Retina (tissue), 1 donor: ENCODE measurements at regions not wholly inside any gene's neighbourhood (a gene's known extent, or its start where the extent isn't known, plus 50 kb on each side); places are given as distances from the start of the nearest gene placed in this dataset.

Experiments used
- DNase-seq: peaks from one replicate; pipeline ENCODE4 v3.0.0-alpha.2; 2016

DNA sequence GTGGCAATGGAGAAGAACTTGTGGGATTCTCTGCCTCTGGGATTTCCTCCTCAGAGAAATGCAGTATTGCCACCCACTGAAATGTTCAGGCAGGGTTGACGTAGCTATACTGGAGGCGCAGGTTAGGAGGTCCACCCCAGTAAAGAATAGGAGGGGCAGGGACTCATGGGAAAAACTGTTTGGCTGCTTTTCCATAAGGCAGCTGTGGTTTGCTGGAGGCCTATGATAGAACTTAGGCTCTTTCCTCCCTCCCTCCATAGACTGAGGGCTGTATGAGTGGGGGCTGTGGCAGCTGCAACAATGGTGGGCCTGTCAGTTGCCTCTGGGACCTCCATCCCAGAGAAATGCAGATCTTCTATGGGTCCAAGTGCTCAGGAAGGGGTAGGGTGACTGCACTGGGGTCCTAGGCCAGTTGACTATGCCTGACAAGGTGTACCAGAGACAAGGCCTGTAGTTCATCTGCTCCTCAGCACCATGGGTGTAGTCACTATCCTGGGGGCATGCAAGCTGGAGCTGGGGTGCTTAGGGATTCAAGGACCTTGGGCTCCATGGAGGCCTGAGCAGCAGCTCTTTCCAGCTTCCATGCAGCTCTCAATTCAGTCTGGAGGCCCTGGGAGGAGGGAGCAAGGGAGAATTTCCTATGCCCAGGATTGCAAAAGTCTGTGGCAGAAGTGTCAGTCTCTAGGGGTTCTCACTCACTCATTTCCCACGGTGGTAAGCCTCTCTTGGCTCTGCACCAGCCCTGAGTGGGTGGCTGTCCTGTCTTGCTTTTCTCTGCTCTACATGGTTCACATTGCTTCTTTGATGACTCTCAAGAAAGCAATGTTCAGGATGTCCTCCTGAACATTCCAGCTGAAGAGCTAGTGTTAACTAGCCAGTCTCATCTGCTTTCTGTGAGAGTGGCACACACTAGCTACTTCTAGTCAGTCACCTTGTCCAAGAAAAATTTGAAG is 353.0 kb downstream of the IDS start:
- no peak for DNase-seq

DNA sequence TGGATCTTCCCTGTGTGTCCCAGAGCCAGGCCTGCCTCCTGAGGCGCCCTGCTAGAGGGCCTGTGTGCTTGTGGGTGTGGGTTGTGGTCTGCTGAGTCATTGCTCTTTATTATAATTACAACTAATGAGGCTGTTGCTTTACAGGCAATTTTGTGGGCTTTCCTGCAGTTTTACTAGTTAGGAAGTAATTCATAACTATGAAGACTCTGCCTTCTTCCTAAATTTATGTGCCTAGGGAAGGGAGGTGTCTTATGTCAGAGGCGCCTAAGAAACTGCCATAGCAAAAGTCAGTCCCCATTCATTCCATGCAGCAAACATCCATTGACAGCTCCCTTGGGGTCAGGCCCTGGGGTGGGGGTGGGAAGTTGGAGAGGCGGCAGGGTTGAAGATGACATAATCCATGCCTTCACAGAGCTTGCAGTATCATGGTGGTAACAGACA is 359.2 kb downstream of the IDS start:
- no peak for DNase-seq

- no peak for DNase-seq
Observed at GRCh38 chrX:149131774-149132173, 373.3 kb downstream of the IDS start.

GRCh38 chrX:149129767-149130166 is 375.3 kb downstream of the IDS start:
- no peak for DNase-seq

- DNase-seq = no peak
Observed at GRCh38 chrX:149124526-149125108, 380.5 kb downstream of the IDS start.

DNA sequence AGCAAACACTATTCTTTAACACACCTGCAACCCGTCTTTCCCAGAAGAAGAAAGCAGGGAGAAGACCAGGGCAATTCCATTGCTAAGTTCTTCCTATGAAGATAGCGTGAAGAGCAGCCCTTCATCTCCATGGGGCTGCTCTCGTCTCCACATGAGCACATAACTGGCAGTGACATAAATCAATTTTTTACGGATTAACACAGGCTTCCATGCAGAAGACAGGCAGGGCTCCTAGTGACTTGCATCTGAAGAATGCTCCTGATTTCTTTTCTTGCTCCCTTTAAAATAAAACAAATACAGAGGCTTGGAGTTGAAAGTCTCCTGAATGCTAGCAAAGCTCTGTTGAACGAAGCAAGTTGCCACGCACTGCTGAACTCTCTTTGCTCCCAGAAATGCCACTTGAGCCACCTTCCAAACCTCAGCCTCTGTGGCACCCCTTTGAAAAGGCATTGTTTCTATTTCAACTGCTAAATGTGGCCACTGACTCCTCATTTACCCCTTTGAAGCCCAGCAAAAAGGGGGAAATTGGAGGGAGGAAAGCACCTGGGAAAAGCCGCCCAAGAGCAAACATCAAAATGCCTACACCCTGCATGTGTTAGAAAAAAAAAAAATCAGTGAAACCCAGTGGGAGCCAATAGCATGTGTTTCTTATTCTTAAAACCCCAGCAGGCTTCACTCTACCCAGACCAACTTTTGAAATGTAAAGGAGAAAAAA is 383.7 kb downstream of the IDS start:
- peak; percentile 58 for DNase-seq

DNA sequence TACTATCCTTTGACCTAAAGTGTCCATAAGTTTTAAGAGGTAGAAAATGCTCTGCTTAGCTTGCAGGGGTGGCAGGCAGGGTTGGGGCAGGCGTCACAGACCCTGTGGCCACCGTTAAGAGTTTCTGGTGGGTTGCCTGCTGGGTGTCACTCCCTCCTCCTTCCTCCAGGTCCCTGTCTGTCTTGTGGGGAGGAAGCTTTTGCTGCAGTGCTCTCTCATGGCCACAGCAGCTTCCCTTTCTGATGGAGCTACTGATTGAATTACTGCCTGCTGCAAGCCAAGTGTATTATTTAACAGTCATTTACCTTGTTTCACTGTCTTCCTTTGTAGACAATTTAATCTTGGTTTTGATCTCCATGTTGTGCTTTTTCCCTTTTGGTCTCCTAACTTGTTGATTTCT is 384.6 kb downstream of the IDS start:
- no peak for DNase-seq

DNA sequence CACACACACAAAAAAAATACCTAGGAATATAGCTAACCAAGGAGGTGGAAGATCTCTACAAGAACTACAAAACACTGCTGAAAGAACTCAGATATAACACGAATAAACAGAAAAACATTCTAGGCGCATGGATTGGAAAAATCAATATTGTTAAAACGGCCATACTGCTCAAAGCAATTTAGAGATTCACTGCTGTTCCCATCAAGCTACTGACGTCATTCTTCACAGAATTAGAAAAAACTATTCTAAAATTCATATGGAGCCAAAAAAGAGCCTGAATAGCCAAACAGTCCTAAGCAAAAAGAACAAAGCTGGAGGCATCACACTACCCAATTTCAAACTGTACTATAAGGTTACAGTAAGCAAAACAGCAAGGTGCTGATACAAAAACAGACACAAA is 390.2 kb downstream of the IDS start:
- DNase-seq = no peak

GRCh38 chrX:149114001-149114400 is 391.1 kb downstream of the IDS start:
- no peak for DNase-seq

- no peak for DNase-seq
Observed at GRCh38 chrX:149097786-149098185, 407.3 kb downstream of the IDS start.

DNA sequence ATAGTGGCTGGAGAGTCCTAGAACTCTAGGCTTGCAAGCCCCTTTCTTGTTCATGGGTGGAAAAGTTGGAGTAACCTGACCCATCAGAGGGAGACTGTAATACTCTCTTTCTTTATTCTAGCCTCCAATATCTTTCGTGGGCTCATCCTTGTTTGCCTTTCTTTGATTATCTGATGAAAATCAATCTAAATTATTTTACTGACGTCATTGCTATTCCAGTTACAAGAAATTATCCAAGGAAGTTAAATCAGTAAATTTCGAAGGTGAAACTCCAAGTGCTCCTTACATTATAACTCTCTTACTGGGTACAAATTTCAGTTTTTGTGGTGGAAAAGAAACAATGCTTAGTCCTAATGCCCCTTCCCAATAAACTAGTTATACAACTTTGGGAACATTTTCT is 412.9 kb downstream of the IDS start:
- no peak for DNase-seq

- DNase-seq = no peak
Observed at GRCh38 chrX:149079805-149080406, 425.2 kb downstream of the IDS start.

DNA sequence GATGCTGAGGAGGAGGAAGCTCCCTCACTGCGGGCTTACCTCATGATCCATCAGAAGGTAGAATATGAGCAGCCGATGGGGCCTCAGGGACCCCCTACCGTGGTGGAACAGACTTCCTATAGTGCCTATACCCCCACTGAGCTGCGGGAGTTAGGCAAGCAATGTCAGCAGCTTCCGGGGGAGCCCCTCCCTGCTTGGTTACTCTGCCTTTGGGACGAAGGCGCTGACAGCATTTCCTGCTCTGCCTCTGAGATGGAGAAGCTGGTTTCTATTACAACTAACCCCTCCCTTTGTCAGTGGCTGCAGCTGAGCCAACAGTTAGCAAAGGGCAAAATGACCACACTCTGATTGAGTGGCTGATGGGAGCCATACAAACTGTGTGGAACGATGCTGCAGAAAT is 430.7 kb downstream of the IDS start:
- no peak for DNase-seq

- DNase-seq = no peak
Observed at GRCh38 chrX:149073479-149073878, 431.6 kb downstream of the IDS start.

DNA sequence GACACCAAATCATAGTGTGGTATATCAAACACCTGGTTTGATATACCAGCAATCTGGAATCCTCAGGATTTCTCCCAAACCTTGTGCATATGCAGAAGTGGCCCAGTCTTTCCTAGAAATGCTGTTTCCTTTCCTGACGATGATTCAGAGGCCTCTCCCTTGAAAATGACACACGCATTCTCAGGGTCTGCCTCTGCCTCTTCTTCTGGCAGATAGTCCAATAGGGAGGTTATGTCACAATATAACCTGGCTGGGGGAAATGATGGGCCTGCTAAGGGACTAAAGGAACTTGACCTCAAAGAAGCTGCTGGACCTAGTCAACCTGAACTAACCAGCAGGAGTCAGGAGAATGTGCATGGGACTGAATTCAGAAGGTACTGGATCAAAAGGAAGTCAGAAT is 435.2 kb downstream of the IDS start:
- DNase-seq = no peak

DNA sequence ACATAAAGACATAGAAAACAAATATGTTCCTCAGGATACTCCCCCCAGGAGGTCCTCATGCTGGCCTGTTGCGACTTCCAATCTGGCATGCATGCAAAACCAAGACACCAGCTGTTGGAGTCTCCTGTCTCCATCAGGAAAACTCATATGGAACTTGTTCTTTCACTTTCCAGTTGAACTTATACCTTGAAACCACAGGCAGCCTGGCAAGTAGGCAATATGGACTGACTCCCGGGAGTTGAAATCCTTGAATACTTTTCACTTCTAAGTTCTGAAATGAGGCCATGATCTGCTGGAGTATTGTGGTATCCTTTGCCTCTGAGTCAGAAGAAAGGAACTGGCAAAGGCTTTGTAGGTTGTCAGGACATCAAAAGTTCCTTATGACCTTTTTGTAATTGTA is 444.2 kb downstream of the IDS start:
- no peak for DNase-seq
